A549 (cell line): ENCODE measurements at regions not wholly inside any gene's neighbourhood (a gene's known extent, or its start where the extent isn't known, plus 50 kb on each side); places are given as distances from the start of the nearest gene placed in this dataset.

ENCODE experiments used
- ATAC-seq, 2 experiments: fragments of 200-7000 bp in 1 of 2; fragments of >200 bp in 1 of 2; cut with Nextera tagmentation in 1 of 2; cut with Tn5 transposase in 1 of 2; 3 replicates each; pipeline versions ENCODE4 v1.8.0 to v1.9.1; 2018 to 2020; ENCODE audit warnings: mild to moderate bottlenecking in 1 of 2, moderate library complexity in 1 of 2
- CTCF ChIA-PET: fragments of 300-600 bp; sonication (Branson Sonifier 250); formaldehyde crosslinking; extraction: SDS; loops from one replicate; lab custom pipeline; 2021; ENCODE audit warnings: antibody characterized with exemption, inconsistent platforms; lab: Yijun Ruan, JAX
- POLR2A ChIA-PET: fragments of 350-600 bp; formaldehyde crosslinking; extraction: SDS; loops from one replicate; lab custom pipeline; 2021; ENCODE audit warnings: antibody characterized with exemption, inconsistent platforms; lab: Yijun Ruan, JAX
- DNase-seq, 2 experiments: peaks; one replicate each; pipeline versions ENCODE4 v3.0.0 to v3.0.0-alpha.2; 2011 to 2016; ENCODE audit warnings: low read depth in 1 of 2, low spot score in 1 of 2
- FAIRE-seq: peaks from 2 replicates; lab custom pipeline; 2011; peaks lifted over from hg19 to GRCh38; lab: Jason Lieb, UNC
- H3K27ac ChIP-seq, 2 experiments: fragments of >200 bp; sonication (Bioruptor Twin); formaldehyde crosslinking; 3 replicates each; pipeline ENCODE4 v1.5.1; 2016 to 2017
- H3K4me1 ChIP-seq: fragments of >200 bp; sonication (Bioruptor Twin); formaldehyde crosslinking; 3 replicates; pipeline ENCODE4 v1.6.1; 2016
- H3K4me2 ChIP-seq: fragments of >200 bp; sonication (Bioruptor Twin); formaldehyde crosslinking; 3 replicates; pipeline ENCODE4 v1.6.1; 2016
- H3K4me3 ChIP-seq: fragments of >200 bp; sonication (Bioruptor Twin); formaldehyde crosslinking; 3 replicates; pipeline ENCODE4 v1.5.1; 2016
- H3K9me3 ChIP-seq: fragments of >200 bp; sonication (Bioruptor Twin); formaldehyde crosslinking; 3 replicates; pipeline ENCODE4 v1.6.1; 2016
- ATOH8 ChIP-seq: fragments of 250-450 bp; sonication (Bioruptor Pico); IDR thresholded peaks from 2 replicates; pipeline ENCODE4 v1.5.0; 2020; ENCODE audit warnings: low read depth, mild to moderate bottlenecking, moderate library complexity
- BCL3 ChIP-seq: fragments of >200 bp; sonication (Bioruptor Twin); formaldehyde crosslinking; IDR thresholded peaks from 3 replicates; pipeline ENCODE4 v1.6.1; 2016
- CBX2 ChIP-seq: fragments of 200-600 bp; sonication (generic); IDR thresholded peaks from 2 replicates; pipeline ENCODE4 v1.6.1; 2016; ENCODE audit warnings: low read depth, mild to moderate bottlenecking, borderline replicate concordance
- CBX8 ChIP-seq: fragments of 200-600 bp; sonication (generic); IDR thresholded peaks from 2 replicates; pipeline ENCODE4 v1.6.1; 2016
- CHD2 ChIP-seq: fragments of 150-350 bp; IDR thresholded peaks from 2 replicates; pipeline ENCODE4 v1.6.1; 2014; ENCODE audit warnings: low read length; ENCODE audit not compliant: partially characterized antibody
- CHD4 ChIP-seq: fragments of 200-600 bp; sonication (generic); IDR thresholded peaks from 2 replicates; pipeline ENCODE4 v1.6.1; 2016; ENCODE audit warnings: antibody characterized with exemption, mild to moderate bottlenecking, borderline replicate concordance
- EHMT2 ChIP-seq: fragments of 200-600 bp; sonication (generic); IDR thresholded peaks from 2 replicates; pipeline ENCODE4 v1.6.1; 2016; ENCODE audit warnings: antibody characterized with exemption, low read depth, mild to moderate bottlenecking, moderate library complexity
- ELK1 ChIP-seq: fragments of 150-350 bp; IDR thresholded peaks from 2 replicates; pipeline ENCODE4 v1.6.1; 2014; ENCODE audit warnings: low read depth, mild to moderate bottlenecking, low read length
- ESRRA ChIP-seq: fragments of 150-350 bp; IDR thresholded peaks from 2 replicates; pipeline ENCODE4 v1.6.1; 2014; ENCODE audit warnings: mild to moderate bottlenecking, low read length, borderline replicate concordance
- FOSB ChIP-seq: fragments of 250-450 bp; sonication (Bioruptor Pico); IDR thresholded peaks from 2 replicates; pipeline ENCODE4 v1.5.0; 2020; ENCODE audit warnings: mild to moderate bottlenecking, moderate library complexity
- FOSL2 ChIP-seq, 2 experiments: fragments of 450-650 bp in 1 of 2; fragments of >200 bp in 1 of 2; sonication (Bioruptor Twin) in 1 of 2; formaldehyde crosslinking; IDR thresholded peaks; 2 replicates each; pipeline versions ENCODE4 v1.5.0 to v1.6.1; 2016 to 2020; ENCODE audit warnings: mild to moderate bottlenecking in 1 of 2, moderate library complexity in 1 of 2
- FOXS1 ChIP-seq: fragments of 250-450 bp; sonication (Bioruptor Pico); IDR thresholded peaks from 2 replicates; pipeline ENCODE4 v1.5.0; 2020; ENCODE audit warnings: mild to moderate bottlenecking, moderate library complexity
- GATA3 ChIP-seq: IDR thresholded peaks from 2 replicates; pipeline ENCODE4 v1.6.1; 2012; ENCODE audit warnings: borderline replicate concordance
- HMGXB4 ChIP-seq: fragments of 250-450 bp; sonication (Bioruptor Pico); IDR thresholded peaks from 2 replicates; pipeline ENCODE4 v1.5.0; 2021; ENCODE audit warnings: mild to moderate bottlenecking, moderate library complexity, borderline replicate concordance
- HOXB5 ChIP-seq: fragments of 250-450 bp; sonication (Bioruptor Pico); IDR thresholded peaks from 2 replicates; pipeline ENCODE4 v1.5.0; 2020; ENCODE audit warnings: mild to moderate bottlenecking, moderate library complexity
- JUN ChIP-seq, 2 experiments: fragments of >200 bp; sonication (Bioruptor Twin); formaldehyde crosslinking; IDR thresholded peaks; 2 replicates in 1 of 2; 3 replicates in 1 of 2; pipeline ENCODE4 v1.6.1; 2016 to 2017
- KDM5A ChIP-seq: fragments of 200-600 bp; sonication (generic); IDR thresholded peaks from 2 replicates; pipeline ENCODE4 v1.6.1; 2016; ENCODE audit warnings: antibody characterized with exemption, mild to moderate bottlenecking
- MAX ChIP-seq: IDR thresholded peaks from 2 replicates; pipeline ENCODE4 v1.6.1; 2012
- MAZ ChIP-seq: fragments of 150-350 bp; IDR thresholded peaks from 2 replicates; pipeline ENCODE4 v1.6.1; 2014; ENCODE audit warnings: antibody characterized with exemption, low read depth, low read length, borderline replicate concordance
- NFE2L2 ChIP-seq: fragments of 150-350 bp; conservative IDR thresholded peaks from 2 replicates; pipeline ENCODE4 v1.6.1; 2014; ENCODE audit warnings: low read length
- NPAS2 ChIP-seq: fragments of 250-450 bp; sonication (Bioruptor Pico); IDR thresholded peaks from 2 replicates; pipeline ENCODE4 v1.8.0; 2022; ENCODE audit warnings: mild to moderate bottlenecking, moderate library complexity, borderline replicate concordance
- NR3C1 ChIP-seq: fragments of >200 bp; sonication (Bioruptor Twin); formaldehyde crosslinking; IDR thresholded peaks from 3 replicates; pipeline ENCODE4 v1.6.1; 2017
- PBX3 ChIP-seq: IDR thresholded peaks from 2 replicates; pipeline ENCODE4 v1.6.1; 2012
- PHF8 ChIP-seq: fragments of 200-600 bp; sonication (generic); IDR thresholded peaks from 2 replicates; pipeline ENCODE4 v1.6.1; 2016; ENCODE audit warnings: low read depth, mild to moderate bottlenecking, antibody characterized with exemption, moderate library complexity, borderline replicate concordance
- POLR2A ChIP-seq: IDR thresholded peaks from 2 replicates; pipeline ENCODE4 v1.6.1; 2012; ENCODE audit warnings: mild to moderate bottlenecking, low read length
- RAD21 ChIP-seq, 2 experiments: fragments of >200 bp in 1 of 2; sonication (Bioruptor Twin) in 1 of 2; formaldehyde crosslinking in 1 of 2; IDR thresholded peaks in 1 of 2; conservative IDR thresholded peaks in 1 of 2; 2 replicates in 1 of 2; 3 replicates in 1 of 2; pipeline ENCODE4 v1.6.1; 2012 to 2018; ENCODE audit warnings: inconsistent platforms in 1 of 2
- TP53 ChIP-seq: fragments of 250-450 bp; sonication (Bioruptor Pico); IDR thresholded peaks from 2 replicates; pipeline ENCODE4 v1.5.0; 2021; ENCODE audit warnings: mild to moderate bottlenecking, moderate library complexity
- ZC3H11A ChIP-seq: fragments of 450-650 bp; IDR thresholded peaks from 2 replicates; pipeline ENCODE4 v1.6.1; 2014; ENCODE audit warnings: antibody characterized with exemption, mild to moderate bottlenecking
- ZFP36 ChIP-seq: fragments of 450-650 bp; IDR thresholded peaks from 2 replicates; pipeline ENCODE4 v1.6.1; 2014; ENCODE audit warnings: borderline replicate concordance; ENCODE audit not compliant: partially characterized antibody
- WGBS: methylation state at CpG from one replicate; pipeline ENCODE4 v1.1.6; 2017; ENCODE audit errors: missing lambda C conversion rate; 5-methylcytosine and 5-hydroxymethylcytosine counted together

- TF ChIP-seq GATA3 (no peak), FOSB (CRISPR knock-in tag) (no peak), MAZ (no peak)
These were observed 71.3 kb upstream of the SPRED2 start (continued) for GRCh38 chr2:65503746-65504145.

- DNase-seq (no peak), FAIRE-seq (no peak), ATAC-seq (no peak)
- no peak overlapping the region for H3K4me2 ChIP-seq
- H3K9me3 ChIP-seq = no peaks in the 10 kb centered on the region
- H3K27ac ChIP-seq = no peak overlapping the region
- ChIA-PET CTCF (interaction anchor here (0.8 kb wide), 1 partner anchor 23 kb away, joined by 3 read pairs; no protein-coding TSS in a partner anchor), POLR2A (no interaction called here)
- no peak for TF ChIP-seq POLR2A
- TF ChIP-seq NPAS2 (CRISPR knock-in tag) = no peak
- no peak for TF ChIP-seq KDM5A
- no peak for TF ChIP-seq TP53
- no peak for TF ChIP-seq ZFP36
- TF ChIP-seq RAD21 (conservative IDR thresholded peaks at IDR 0.05 in 1 of 2, IDR thresholded peaks at IDR 0.05 in 1 of 2) = no peak
- TF ChIP-seq ESRRA = no peak
- no peak for TF ChIP-seq ELK1
- TF ChIP-seq PHF8 = no peak
- TF ChIP-seq FOSL2 (IDR thresholded peaks at IDR 0.05) = no peak
- no peak for TF ChIP-seq FOSL2 (CRISPR knock-in tag; IDR thresholded peaks at IDR 0.05)
- TF ChIP-seq CHD4 = no peak
- TF ChIP-seq NR3C1 = no peak
- no peak for TF ChIP-seq NFE2L2
- no peak for TF ChIP-seq ZC3H11A
- no peak for TF ChIP-seq HMGXB4 (CRISPR knock-in tag)
- no peak for TF ChIP-seq MAZ
- no peak for TF ChIP-seq CHD2
- TF ChIP-seq CBX8 = no peak
- no peak for TF ChIP-seq FOXS1 (CRISPR knock-in tag)
- TF ChIP-seq EHMT2 = no peak
- 78% methylated on average over 6 of the region's 6 CpGs for WGBS
- H3K4me3 ChIP-seq = no peak overlapping the region
- H3K4me1 ChIP-seq = no peaks in the 10 kb centered on the region
These were observed 69.4 kb upstream of the SPRED2 start for GRCh38 chr2:65501836-65502235.

GRCh38 chr2:65501074-65501473, 68.7 kb upstream of the SPRED2 start:
- Histone ChIP-seq H3K4me2 (no peak overlapping the region), H3K27ac (no peak overlapping the region), H3K4me1 (no peaks in the 10 kb centered on the region), H3K9me3 (no peaks in the 10 kb centered on the region), H3K4me3 (no peak overlapping the region)
- DNase-seq (no peak), FAIRE-seq (no peak), ATAC-seq (no peak)
- 76% methylated on average over 10 of the region's 10 CpGs for WGBS
- CTCF ChIA-PET = interaction anchor here (0.8 kb wide), 1 partner anchor 24 kb away, joined by 3 read pairs; no protein-coding TSS in a partner anchor
- POLR2A ChIA-PET = no interaction called here
- TF ChIP-seq PBX3 (no peak), MAX (no peak), CBX2 (no peak), JUN (IDR thresholded peaks at IDR 0.05) (no peak), BCL3 (no peak), HOXB5 (no peak), ELK1 (no peak), KDM5A (no peak), ESRRA (no peak), ATOH8 (CRISPR knock-in tag) (no peak), TP53 (no peak)
